HG03280 (cell line): ENCODE measurements at regions not wholly inside any gene's neighbourhood (a gene's known extent, or its start where the extent isn't known, plus 50 kb on each side); places are given as distances from the start of the nearest gene placed in this dataset.
"Not testable (repeated sequence)": the region's sequence is repeated elsewhere in the genome, so short reads cannot be mapped to it uniquely, and the experiment has no call there.

Experiments
- ATAC-seq: cut with Tn5 transposase; IDR thresholded peaks from one replicate; pipeline ENCODE4 v1.9.1; 2021; ENCODE audit warnings: mild to moderate bottlenecking, moderate library complexity; ENCODE audit not compliant: unreplicated experiment

DNA sequence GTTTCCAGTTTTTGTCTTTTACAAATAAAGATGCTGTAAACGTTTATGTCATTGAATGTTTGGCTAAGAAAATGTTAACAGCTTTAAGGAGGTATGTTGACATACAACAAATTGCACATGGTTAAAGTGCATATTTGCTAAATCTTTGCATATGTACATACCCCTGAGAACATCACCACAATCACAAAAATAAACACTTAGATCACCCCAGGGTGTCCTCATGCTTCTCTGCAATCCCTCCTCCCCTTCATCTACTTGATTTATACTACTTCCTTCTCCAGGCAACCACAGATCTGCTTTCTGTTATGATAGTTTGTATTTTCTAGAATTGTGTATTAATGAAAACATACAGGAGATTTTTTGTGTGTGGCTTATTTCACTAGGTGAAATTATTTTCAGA is 209.5 kb downstream of the GLRX3 start:
- no peak for ATAC-seq

DNA sequence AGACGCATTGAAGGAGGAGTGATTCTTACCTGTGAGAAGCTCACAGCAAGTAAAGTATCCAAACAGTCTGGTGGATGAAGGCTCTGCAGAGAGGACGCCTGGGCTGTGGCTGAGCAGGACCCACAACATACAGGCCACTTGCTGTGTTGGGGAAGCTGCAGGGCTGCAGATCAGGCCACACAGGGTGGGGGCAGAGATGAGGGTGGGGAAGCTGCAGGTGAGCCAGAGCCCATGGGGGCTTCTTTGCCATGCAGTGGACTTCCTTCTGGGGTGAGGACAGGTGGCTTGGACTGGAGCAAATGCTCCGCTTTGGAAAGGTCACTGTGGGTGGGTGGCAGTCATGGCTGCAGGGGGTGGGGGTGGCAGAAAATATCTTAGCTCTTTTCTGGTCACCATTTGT is 214.8 kb downstream of the GLRX3 start:
- no peak for ATAC-seq

GRCh38 chr10:130351466-130352290 is 215.5 kb downstream of the GLRX3 start:
- no peak for ATAC-seq

- ATAC-seq = no peak
These were observed 216.1 kb downstream of the GLRX3 start for GRCh38 chr10:130352291-130352645.

GRCh38 chr10:130353928-130354572 is 217.9 kb downstream of the GLRX3 start:
- ATAC-seq = no peak

GRCh38 chr10:130354573-130354954 is 218.4 kb downstream of the GLRX3 start:
- ATAC-seq = no peak

- no peak for ATAC-seq
These were observed 219.0 kb downstream of the GLRX3 start for GRCh38 chr10:130354976-130355795.

- ATAC-seq = not testable (repeated sequence)
These were observed 220.2 kb downstream of the GLRX3 start for GRCh38 chr10:130356429-130356828.

DNA sequence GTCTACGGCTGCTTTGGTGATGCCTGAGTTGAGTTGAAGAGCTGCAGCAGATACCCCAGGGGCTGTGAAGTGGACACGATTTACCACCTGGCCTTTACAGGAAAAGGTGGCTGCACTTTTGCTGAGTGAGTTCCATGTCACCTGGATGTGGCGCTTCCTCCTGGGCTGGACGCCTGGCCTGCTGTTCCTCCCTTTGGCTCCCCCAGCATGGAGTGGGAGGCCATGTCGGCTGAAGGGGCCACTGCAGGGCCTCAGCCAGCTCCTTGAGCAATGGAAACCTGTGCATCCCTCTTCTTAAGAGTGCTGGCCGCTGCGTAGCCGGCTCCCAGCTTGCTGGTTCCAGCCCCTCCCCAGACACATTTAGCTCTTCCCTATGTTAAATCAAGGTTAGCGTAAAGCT is 221.0 kb downstream of the GLRX3 start:
- no peak for ATAC-seq

DNA sequence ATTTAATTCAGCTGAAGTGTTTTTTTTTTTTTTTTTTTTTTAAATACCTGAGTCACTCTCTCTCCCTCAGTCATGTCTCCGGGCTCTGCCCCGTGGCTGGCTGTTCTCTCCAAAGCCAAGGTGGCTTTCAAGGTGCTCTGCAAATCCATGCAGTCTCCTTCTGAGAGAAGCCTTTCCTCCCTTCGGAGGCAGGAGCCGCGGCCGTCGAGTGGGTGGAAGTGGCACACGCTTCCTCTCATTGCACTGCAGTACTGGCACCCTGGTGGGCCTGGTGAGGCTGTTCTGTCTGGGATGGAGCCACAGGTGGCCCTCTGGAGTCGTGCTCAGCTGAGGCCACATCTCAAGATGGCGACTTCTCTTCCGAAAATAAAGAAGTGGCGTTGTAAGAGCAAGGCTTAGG is 221.8 kb downstream of the GLRX3 start:
- no peak for ATAC-seq

DNA sequence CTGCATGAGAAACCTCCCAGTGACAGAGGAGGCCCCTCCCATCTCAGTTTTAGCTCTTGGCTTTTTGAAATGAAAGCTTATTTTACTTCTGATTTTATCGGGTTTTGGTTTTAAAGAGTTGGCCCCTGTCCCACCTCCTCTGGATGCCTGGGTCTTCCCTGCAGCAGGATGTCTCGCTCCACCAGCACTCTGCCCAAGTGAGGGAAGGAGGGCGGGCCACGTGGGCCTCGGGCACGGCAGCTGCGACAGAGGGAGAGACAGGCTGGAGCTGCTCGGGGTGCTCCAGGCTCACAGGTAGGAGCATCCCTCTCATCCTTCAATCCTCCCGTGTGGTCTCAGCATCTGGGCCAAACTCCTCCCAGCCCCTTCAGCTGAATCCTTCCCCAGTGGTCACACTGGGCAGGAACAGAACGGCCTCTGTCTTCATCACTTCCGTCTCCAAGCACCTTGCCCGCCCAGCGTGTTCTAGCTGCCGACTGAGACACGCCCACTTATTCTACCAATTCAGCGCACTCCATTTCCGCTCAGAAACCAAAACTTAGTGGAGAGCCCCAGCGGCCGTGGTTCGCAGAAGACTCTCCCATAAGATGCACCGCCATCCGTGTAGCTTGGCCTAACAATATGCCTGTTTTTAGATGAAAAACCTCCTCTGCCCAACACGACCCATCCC is 222.9 kb downstream of the GLRX3 start:
- ATAC-seq = no peak

- no peak for ATAC-seq
These were observed 223.5 kb downstream of the GLRX3 start for GRCh38 chr10:130359711-130360110.

GRCh38 chr10:130360826-130361311 is 224.7 kb downstream of the GLRX3 start:
- ATAC-seq = no peak

- no peak for ATAC-seq
These were observed 225.3 kb downstream of the GLRX3 start for GRCh38 chr10:130361351-130362105.

- ATAC-seq = no peak
These were observed 226.1 kb downstream of the GLRX3 start for GRCh38 chr10:130362308-130362761.

DNA sequence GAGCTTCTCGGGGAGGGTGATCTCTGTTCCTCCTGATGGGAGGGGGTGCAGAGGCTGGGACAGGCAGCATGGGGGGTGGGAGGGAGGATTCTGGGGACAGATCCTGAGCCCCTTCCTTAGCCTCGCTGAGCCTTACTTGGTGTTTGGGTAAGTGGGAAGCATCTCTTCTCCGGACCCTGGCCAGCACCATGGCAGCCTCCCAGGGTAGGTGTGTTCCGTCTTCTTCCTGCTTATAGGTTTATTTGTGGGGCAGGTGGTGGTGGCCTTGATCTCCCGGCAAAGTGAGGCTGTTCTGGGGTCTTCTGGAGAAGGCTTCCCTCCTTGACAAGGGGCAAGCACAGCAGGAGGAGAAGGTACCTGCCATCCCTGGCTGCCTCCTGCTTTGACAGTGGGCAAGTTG is 226.9 kb downstream of the GLRX3 start:
- no peak for ATAC-seq

DNA sequence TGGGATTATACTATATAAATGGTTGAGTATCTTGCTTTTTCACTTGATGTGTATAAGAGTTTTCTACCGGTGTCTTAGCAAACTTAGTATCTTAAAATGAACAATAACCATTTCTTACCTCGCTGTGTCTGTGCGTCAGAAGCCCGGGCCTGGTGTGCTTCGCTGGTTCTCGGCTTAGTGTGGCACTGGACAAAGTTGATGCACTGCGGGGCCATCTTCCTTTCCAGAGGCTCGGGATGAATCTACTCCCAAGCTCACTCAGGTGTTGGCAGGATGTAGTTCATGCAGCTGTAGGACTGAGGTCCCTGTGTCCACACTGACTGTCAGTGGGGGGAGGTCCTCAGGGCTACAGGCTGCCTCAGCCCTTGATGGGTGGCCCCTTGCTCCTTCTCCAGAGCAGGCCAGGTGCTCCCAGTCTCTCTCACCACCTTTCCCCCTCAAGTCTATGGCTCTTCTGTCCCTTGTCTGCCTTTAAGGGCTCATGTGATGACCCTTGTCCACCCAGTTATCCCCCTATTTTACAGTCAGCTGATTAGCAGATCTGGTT is 227.8 kb downstream of the GLRX3 start:
- no peak for ATAC-seq

- no peak for ATAC-seq
These were observed 228.6 kb downstream of the GLRX3 start for GRCh38 chr10:130364631-130365411.
